ENCODE measurements at regions not wholly inside any gene's neighbourhood (a gene's known extent, or its start where the extent isn't known, plus 50 kb on each side); places are given as distances from the start of the nearest gene placed in this dataset.
A peak's percentile ranks its signal among the peaks of the same experiment; 100 is the strongest.

DNA sequence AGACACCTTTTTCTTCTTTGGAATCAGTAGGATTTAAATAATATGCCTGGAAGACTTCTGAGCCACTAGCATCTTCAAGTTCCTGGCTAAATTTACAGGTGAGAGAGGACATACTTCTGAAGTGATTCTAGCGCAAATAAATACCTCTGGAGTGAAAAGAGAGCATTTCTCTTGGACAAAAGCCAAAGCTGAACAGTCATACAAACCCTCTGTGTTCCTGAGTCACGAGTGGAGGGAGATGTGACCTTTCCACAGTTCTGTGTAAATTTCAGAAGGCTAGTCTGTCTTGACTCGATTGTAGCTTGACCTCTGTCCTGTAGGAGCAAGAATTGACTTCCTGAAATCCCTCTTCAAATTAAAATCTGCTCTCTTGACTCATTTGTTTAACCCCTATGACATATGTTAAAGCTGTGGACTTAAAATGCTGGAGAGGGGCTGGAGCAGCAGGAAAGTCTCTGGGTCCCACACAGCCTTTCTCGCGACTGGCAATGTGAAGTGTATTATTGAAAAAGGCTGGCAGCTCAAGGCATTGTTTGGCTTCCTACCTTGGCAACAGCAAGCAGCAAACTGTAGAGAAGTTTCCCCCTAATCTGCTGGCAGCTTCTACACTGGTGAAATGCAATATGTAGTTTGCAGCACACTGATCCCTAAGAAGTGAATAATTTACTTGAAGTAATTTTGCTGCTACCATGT lies 79.6 kb upstream of the GCFC2 start:
- peaks cover 9% of the 10 kb centered on the region for H3K4me1 ChIP-seq (ENCODE audit: control insufficient read depth, insufficient read depth, low read length)
- H3K9me3 ChIP-seq (ENCODE audit: control insufficient read depth, insufficient read depth, low read length), result no peaks in the 10 kb centered on the region
- H3K9ac ChIP-seq (ENCODE audit: low read depth, low read length), result no peak overlapping the region
- no peaks in the 10 kb centered on the region for H3K36me3 ChIP-seq (ENCODE audit: control insufficient read depth, insufficient read depth, low read length)
- no peak overlapping the region for H3K4me3 ChIP-seq (ENCODE audit: low read depth, low read length)
- H3K27me3 ChIP-seq (ENCODE audit: control insufficient read depth, insufficient read depth, low read length), result no peaks in the 10 kb centered on the region

DNA sequence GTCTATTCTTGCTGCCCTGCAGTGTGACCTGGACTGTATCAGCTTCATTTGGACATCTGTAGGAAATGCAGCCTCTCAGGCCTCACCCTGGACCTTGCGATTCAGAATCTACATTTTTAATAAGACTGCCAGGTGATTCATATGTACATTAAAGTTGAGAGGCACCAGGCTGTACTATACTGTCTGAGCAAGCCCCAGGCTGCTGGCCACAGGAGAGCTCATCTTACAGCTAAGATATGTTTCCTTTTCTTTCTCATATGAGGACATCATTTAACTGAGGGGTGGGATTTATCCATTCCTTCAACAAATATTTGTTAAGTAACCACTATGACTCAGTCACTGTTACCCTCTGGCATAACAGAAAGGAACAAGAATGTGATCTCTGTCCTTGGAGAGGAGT lies 78.2 kb upstream of the GCFC2 start:
- Histone ChIP-seq H3K36me3 (ENCODE audit: control insufficient read depth, insufficient read depth, low read length) (no peaks in the 10 kb centered on the region), H3K9ac (ENCODE audit: low read depth, low read length) (no peak overlapping the region), H3K4me3 (ENCODE audit: low read depth, low read length) (no peak overlapping the region), H3K9me3 (ENCODE audit: control insufficient read depth, insufficient read depth, low read length) (no peaks in the 10 kb centered on the region), H3K27me3 (ENCODE audit: control insufficient read depth, insufficient read depth, low read length) (no peaks in the 10 kb centered on the region), H3K4me1 (ENCODE audit: control insufficient read depth, insufficient read depth, low read length) (peaks cover 9% of the 10 kb centered on the region)

DNA sequence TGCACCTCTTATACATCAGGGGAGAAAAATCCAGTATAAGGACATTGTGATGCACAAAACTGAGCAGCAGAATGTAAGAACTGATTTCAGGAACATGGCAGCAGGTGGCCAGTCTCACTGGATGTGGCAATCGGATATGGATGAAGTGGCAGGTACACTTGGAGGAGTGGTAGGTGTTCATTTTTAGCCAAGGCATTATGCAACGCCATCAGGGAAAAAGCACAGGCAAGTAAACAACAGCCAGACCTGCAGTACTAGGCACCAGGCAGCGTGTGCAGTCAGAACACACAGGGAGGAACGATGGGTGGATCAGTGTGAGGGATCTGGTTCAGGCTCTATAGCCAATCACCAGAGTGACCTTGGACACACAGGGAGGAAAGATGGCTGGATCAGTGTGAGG lies 77.4 kb upstream of the GCFC2 start:
- Histone ChIP-seq H3K36me3 (ENCODE audit: control insufficient read depth, insufficient read depth, low read length) (no peaks in the 10 kb centered on the region), H3K9ac (ENCODE audit: low read depth, low read length) (no peak overlapping the region), H3K4me3 (ENCODE audit: low read depth, low read length) (no peak overlapping the region), H3K4me1 (ENCODE audit: control insufficient read depth, insufficient read depth, low read length) (peaks cover 9% of the 10 kb centered on the region), H3K27me3 (ENCODE audit: control insufficient read depth, insufficient read depth, low read length) (no peaks in the 10 kb centered on the region), H3K9me3 (ENCODE audit: control insufficient read depth, insufficient read depth, low read length) (no peaks in the 10 kb centered on the region)

DNA sequence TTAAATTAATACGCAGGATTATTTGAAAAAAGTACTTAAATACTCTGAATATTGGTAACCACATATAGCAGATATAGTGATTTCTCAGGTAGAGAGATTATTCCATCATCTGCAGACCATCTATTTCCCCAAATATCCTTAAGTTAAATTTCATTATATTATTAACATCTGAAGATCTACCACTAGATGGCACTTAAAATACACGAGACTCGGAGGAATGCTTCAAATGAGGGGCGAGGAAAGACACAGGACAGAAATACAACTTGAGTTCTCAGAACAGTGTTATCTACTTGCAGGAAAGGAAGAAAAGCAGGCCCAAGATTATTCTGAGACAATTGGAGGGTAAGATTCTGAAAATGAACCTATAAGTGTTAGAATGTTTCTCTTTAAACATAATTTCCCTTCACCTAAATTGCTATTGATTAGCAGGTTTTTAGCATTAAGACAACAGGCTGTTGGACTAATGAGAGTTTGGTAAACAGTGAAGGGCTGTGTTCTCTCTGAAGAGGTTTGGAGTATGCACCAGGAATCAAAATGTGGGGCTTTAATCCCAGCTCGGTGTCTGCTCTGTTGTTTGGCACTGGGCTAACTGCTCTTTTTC lies 76.9 kb upstream of the GCFC2 start:
- H3K36me3 ChIP-seq (ENCODE audit: control insufficient read depth, insufficient read depth, low read length), result no peaks in the 10 kb centered on the region
- no peaks in the 10 kb centered on the region for H3K9me3 ChIP-seq (ENCODE audit: control insufficient read depth, insufficient read depth, low read length)
- H3K27me3 ChIP-seq (ENCODE audit: control insufficient read depth, insufficient read depth, low read length), result no peaks in the 10 kb centered on the region
- no peak overlapping the region for H3K9ac ChIP-seq (ENCODE audit: low read depth, low read length)
- peaks cover 9% of the 10 kb centered on the region for H3K4me1 ChIP-seq (ENCODE audit: control insufficient read depth, insufficient read depth, low read length)
- no peak overlapping the region for H3K4me3 ChIP-seq (ENCODE audit: low read depth, low read length)

DNA sequence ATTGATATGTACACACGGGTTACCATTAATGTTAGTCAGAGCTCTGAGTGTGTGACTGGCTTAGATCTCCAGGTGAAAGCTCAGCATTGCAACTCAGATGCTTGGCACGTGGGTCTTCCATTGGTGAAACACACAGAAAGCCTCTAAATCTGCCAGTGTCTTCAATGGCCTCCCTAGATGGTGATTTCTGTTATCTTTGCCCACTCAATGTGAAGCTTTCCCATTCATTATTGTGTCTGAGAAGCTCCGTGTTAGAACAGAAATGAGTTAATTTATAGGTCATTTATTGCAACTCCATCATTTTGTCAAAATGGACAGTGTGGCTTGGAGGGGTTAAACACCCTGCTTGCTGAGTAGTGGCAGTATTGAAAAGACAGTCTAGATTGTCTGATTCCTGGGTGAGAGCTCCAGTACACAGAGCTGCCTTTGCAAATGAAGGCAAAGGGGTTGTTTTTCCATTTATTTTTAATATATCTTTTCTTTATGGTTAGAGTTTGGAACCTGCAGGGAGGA lies 64.7 kb upstream of the GCFC2 start:
- peaks cover 16% of the 10 kb centered on the region for H3K4me1 ChIP-seq (ENCODE audit: control insufficient read depth, insufficient read depth, low read length)
- no peaks in the 10 kb centered on the region for H3K36me3 ChIP-seq (ENCODE audit: control insufficient read depth, insufficient read depth, low read length)
- no peaks in the 10 kb centered on the region for H3K9me3 ChIP-seq (ENCODE audit: control insufficient read depth, insufficient read depth, low read length)
- H3K9ac ChIP-seq (ENCODE audit: low read depth, low read length), result no peak overlapping the region
- no peaks in the 10 kb centered on the region for H3K27me3 ChIP-seq (ENCODE audit: control insufficient read depth, insufficient read depth, low read length)
- H3K4me3 ChIP-seq (ENCODE audit: low read depth, low read length), result no peak overlapping the region

DNA sequence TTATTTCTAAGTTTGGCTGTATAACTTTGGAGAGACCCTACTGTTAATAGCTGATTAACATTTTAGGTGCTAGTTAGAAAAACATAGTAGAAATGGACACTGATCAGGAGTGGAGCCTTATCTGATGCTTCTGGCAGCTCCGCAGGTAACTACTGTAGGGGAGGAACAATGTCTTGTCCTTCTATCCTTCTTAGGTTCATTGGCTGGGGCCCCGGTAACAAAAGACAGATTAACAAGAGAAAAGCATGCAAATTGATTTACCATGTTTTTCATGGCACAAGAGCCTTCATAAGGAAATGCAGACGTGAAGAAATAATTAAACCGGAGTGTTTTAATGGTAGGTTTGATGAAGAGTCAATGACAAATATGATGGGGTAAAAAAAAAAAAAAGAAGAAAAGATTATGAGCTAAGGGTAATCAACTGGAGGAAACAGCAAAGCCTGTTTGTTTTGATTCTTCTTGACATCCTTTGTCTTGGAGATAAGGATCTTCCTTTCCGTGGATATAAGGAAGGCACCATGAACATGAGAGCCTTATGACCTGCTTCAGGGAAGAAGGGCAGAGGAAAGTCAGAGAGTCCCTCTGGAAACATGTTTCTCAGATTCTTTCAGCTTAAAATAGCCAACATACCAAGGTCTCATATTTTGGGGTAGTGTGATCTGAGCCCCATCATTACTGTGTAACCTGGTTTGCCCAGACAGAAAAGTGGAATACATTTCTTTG lies 62.4 kb upstream of the GCFC2 start:
- no peaks in the 10 kb centered on the region for H3K36me3 ChIP-seq (ENCODE audit: control insufficient read depth, insufficient read depth, low read length)
- no peaks in the 10 kb centered on the region for H3K27me3 ChIP-seq (ENCODE audit: control insufficient read depth, insufficient read depth, low read length)
- H3K4me3 ChIP-seq (ENCODE audit: low read depth, low read length), result peak overlapping the region; percentile 0
- peaks cover 16% of the 10 kb centered on the region for H3K4me1 ChIP-seq (ENCODE audit: control insufficient read depth, insufficient read depth, low read length)
- H3K9me3 ChIP-seq (ENCODE audit: control insufficient read depth, insufficient read depth, low read length), result no peaks in the 10 kb centered on the region
- H3K9ac ChIP-seq (ENCODE audit: low read depth, low read length), result no peak overlapping the region

DNA sequence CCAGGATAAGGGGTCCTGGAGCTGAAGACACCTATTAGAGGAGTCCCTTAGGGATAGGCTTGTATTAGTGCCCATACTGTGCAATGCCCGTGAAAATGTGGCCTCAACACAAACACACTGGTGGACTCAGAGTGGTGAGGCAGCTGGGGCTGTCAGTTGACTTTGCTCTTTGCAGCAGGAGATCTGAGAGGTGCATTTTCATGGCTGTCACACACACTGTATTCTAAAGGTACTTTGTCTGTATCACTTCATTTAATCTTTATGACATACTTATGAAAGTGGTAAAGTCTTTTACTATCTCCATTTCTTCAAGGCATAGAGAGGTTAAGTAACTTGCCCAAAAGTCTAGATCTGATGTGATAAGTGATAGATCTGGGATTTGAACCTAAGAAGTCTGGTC lies 55.1 kb upstream of the GCFC2 start:
- no peak overlapping the region for H3K9ac ChIP-seq (ENCODE audit: low read depth, low read length)
- no peaks in the 10 kb centered on the region for H3K4me1 ChIP-seq (ENCODE audit: control insufficient read depth, insufficient read depth, low read length)
- H3K9me3 ChIP-seq (ENCODE audit: control insufficient read depth, insufficient read depth, low read length), result no peaks in the 10 kb centered on the region
- H3K4me3 ChIP-seq (ENCODE audit: low read depth, low read length), result no peak overlapping the region
- H3K36me3 ChIP-seq (ENCODE audit: control insufficient read depth, insufficient read depth, low read length), result no peaks in the 10 kb centered on the region
- H3K27me3 ChIP-seq (ENCODE audit: control insufficient read depth, insufficient read depth, low read length), result no peaks in the 10 kb centered on the region

DNA sequence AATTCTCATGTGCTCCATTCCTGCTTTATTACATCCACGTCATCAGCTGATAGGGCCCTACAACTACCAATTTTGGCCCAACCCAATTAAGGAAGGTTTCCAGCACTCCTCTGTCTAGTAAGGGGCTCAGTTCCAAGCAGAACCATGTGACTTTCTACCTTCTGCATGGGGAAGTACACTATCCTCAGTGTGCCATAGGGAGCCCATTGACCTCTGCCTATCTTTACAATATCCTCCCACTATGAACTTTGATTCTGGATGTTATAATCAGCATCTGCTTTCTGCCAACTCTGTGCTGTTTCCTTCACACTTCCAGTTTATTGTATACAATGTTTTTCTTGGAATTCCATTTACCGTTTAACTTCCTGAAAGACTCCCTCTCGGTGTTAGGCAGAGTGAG lies 53.9 kb upstream of the GCFC2 start:
- Histone ChIP-seq H3K4me3 (ENCODE audit: low read depth, low read length) (no peak overlapping the region), H3K9me3 (ENCODE audit: control insufficient read depth, insufficient read depth, low read length) (no peaks in the 10 kb centered on the region), H3K9ac (ENCODE audit: low read depth, low read length) (no peak overlapping the region), H3K36me3 (ENCODE audit: control insufficient read depth, insufficient read depth, low read length) (no peaks in the 10 kb centered on the region), H3K27me3 (ENCODE audit: control insufficient read depth, insufficient read depth, low read length) (no peaks in the 10 kb centered on the region), H3K4me1 (ENCODE audit: control insufficient read depth, insufficient read depth, low read length) (no peaks in the 10 kb centered on the region)

Data from iPS-15b (cell line).